ENCODE measurements at regions not wholly inside any gene's neighbourhood (a gene's known extent, or its start where the extent isn't known, plus 50 kb on each side); places are given as distances from the start of the nearest gene placed in this dataset.
A peak's percentile ranks its signal among the peaks of the same experiment; 100 is the strongest.

DNA sequence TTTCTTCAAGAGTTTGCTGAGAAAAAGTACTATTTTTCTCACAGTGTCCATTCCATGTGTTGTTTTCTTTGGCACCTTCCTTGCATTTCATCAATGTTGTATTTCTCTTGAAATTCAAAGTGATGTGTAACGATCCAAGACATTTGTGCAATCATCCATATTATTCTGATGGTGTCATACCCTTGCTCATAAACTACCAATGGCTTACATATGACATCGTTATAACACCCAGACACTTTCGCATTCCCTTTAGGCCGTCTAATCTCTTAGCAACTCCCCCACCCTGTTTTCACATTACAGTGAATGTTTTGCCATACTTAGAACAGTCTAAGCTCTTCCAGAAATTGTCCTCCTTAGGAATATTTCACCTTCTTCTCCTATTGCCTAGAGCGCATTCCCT, 1779.0 kb downstream of the PCDH7 start:
- H3K4me3 Mint-ChIP-seq: no peak overlapping the region
- DNase-seq (ENCODE audit: low spot score in 2 of 2) (no peak), ATAC-seq (replicated peaks; ENCODE audit: extremely low read depth, poor library complexity, severe bottlenecking) (no peak)
- no peaks in the 10 kb centered on the region for H3K27me3 Mint-ChIP-seq
- H3K27ac Mint-ChIP-seq (ENCODE audit: low read depth): no peak overlapping the region
- H3K4me1 Mint-ChIP-seq: no peaks in the 10 kb centered on the region
- no peaks in the 10 kb centered on the region for H3K36me3 Mint-ChIP-seq (ENCODE audit: insufficient read depth)
- H3K9me3 Mint-ChIP-seq: peaks cover 21% of the 10 kb centered on the region

GRCh38 chr4:32503241-32503640, 1783.1 kb downstream of the PCDH7 start:
- Mint-ChIP-seq H3K27ac (ENCODE audit: low read depth) (no peak overlapping the region), H3K4me1 (no peaks in the 10 kb centered on the region), H3K27me3 (no peaks in the 10 kb centered on the region), H3K9me3 (peaks cover 20% of the 10 kb centered on the region), H3K36me3 (ENCODE audit: insufficient read depth) (no peaks in the 10 kb centered on the region), H3K4me3 (no peak overlapping the region)
- ATAC-seq (replicated peaks; ENCODE audit: extremely low read depth, poor library complexity, severe bottlenecking) (no peak), DNase-seq (ENCODE audit: low spot score in 2 of 2) (no peak)

DNA sequence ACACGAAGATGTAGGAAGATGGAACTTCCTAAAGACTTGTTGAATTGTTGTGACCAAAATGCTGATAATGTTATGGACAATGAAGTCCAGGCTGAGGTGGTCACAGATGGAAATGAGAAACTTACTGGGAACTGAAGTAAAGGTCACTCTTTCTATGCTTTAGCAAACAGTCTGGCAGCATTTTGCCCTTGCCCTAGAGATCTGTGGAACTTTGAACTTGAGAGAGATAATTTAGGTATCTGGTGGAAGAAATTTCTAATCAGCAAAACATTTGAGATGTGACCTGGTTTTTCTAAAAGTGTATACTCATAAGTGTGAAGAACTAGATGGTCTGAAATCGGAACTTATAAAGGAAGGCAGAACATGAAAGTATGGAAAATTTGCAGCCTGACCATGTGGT, 1785.9 kb downstream of the PCDH7 start:
- H3K36me3 Mint-ChIP-seq (ENCODE audit: insufficient read depth): no peaks in the 10 kb centered on the region
- ATAC-seq (replicated peaks; ENCODE audit: extremely low read depth, poor library complexity, severe bottlenecking): no peak
- peaks cover 16% of the 10 kb centered on the region for H3K9me3 Mint-ChIP-seq
- H3K4me3 Mint-ChIP-seq: no peak overlapping the region
- H3K27ac Mint-ChIP-seq (ENCODE audit: low read depth): no peak overlapping the region
- H3K27me3 Mint-ChIP-seq: no peaks in the 10 kb centered on the region
- H3K4me1 Mint-ChIP-seq: no peaks in the 10 kb centered on the region
- no peak for DNase-seq (ENCODE audit: low spot score in 2 of 2)

DNA sequence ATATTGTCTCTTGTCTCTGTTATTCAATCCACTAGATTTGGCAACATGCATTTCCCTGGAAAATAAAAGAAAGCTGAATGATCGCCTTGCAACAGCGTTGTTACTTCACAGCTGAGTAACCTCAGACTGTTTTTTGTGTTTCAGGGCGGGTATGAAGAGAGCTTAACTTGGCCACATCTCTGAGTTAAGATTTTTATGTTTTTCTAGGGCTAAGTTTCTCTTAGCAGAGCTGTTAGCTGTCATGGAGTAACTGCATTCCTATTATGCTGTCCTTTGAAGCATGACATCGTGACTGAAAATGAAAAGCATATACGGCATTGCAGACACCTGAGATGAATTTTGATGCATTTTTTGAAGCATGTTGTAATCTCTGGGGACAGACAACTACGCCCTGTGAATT, 1798.9 kb downstream of the PCDH7 start:
- ATAC-seq (replicated peaks; ENCODE audit: extremely low read depth, poor library complexity, severe bottlenecking): no peak
- H3K9me3 Mint-ChIP-seq: no peaks in the 10 kb centered on the region
- H3K4me1 Mint-ChIP-seq: no peaks in the 10 kb centered on the region
- H3K27me3 Mint-ChIP-seq: no peaks in the 10 kb centered on the region
- no peak overlapping the region for H3K27ac Mint-ChIP-seq (ENCODE audit: low read depth)
- DNase-seq (ENCODE audit: low spot score in 2 of 2): no peak
- no peak overlapping the region for H3K4me3 Mint-ChIP-seq
- H3K36me3 Mint-ChIP-seq (ENCODE audit: insufficient read depth): no peaks in the 10 kb centered on the region

- no peaks in the 10 kb centered on the region for H3K36me3 Mint-ChIP-seq (ENCODE audit: insufficient read depth)
- no peak for ATAC-seq (replicated peaks; ENCODE audit: extremely low read depth, poor library complexity, severe bottlenecking)
- H3K4me3 Mint-ChIP-seq: no peak overlapping the region
- no peak for DNase-seq (ENCODE audit: low spot score in 2 of 2)
- H3K4me1 Mint-ChIP-seq: no peaks in the 10 kb centered on the region
- H3K27ac Mint-ChIP-seq (ENCODE audit: low read depth): no peak overlapping the region
- peaks cover 9% of the 10 kb centered on the region for H3K9me3 Mint-ChIP-seq
- H3K27me3 Mint-ChIP-seq: no peaks in the 10 kb centered on the region
These were observed 1805.3 kb downstream of the PCDH7 start for GRCh38 chr4:32525420-32525819.

- Mint-ChIP-seq H3K9me3 (no peaks in the 10 kb centered on the region), H3K4me3 (no peak overlapping the region), H3K36me3 (ENCODE audit: insufficient read depth) (no peaks in the 10 kb centered on the region), H3K27ac (ENCODE audit: low read depth) (no peak overlapping the region), H3K27me3 (no peaks in the 10 kb centered on the region), H3K4me1 (no peaks in the 10 kb centered on the region)
- DNase-seq (ENCODE audit: low spot score in 2 of 2) (no peak), ATAC-seq (replicated peaks; ENCODE audit: extremely low read depth, poor library complexity, severe bottlenecking) (no peak)
These were observed 1824.7 kb downstream of the PCDH7 start for GRCh38 chr4:32544846-32545245.

- H3K4me1 Mint-ChIP-seq: no peaks in the 10 kb centered on the region
- peaks cover 2% of the 10 kb centered on the region for H3K36me3 Mint-ChIP-seq (ENCODE audit: insufficient read depth)
- H3K27me3 Mint-ChIP-seq: no peaks in the 10 kb centered on the region
- no peak overlapping the region for H3K27ac Mint-ChIP-seq (ENCODE audit: low read depth)
- H3K9me3 Mint-ChIP-seq: peaks cover 7% of the 10 kb centered on the region
- H3K4me3 Mint-ChIP-seq: no peak overlapping the region
- ATAC-seq (replicated peaks; ENCODE audit: extremely low read depth, poor library complexity, severe bottlenecking): no peak
- DNase-seq (ENCODE audit: low spot score in 2 of 2): no peak
These were observed 1831.8 kb downstream of the PCDH7 start for GRCh38 chr4:32551943-32552342.

DNA sequence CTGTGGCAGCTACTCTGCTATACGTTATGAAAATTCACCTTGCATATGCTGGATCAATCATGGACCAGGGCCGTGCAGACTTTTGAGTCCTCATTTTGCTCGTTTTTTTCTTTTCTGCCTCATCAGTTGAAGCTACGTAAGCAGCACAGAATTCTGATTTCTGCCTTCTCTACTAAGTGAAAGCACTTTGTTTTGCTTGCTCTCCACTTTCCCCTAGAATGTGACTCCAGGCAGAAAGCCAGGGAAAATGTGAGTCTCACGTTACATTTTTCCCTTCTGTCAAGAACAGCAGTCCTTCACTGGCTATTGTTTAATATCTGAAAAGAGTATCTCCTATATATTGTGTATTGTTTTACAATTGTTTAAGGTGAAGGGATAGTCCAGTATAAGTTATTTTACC, 1840.1 kb downstream of the PCDH7 start:
- peaks cover 2% of the 10 kb centered on the region for H3K36me3 Mint-ChIP-seq (ENCODE audit: insufficient read depth)
- no peak for ATAC-seq (replicated peaks; ENCODE audit: extremely low read depth, poor library complexity, severe bottlenecking)
- H3K9me3 Mint-ChIP-seq: peaks cover 5% of the 10 kb centered on the region
- H3K4me3 Mint-ChIP-seq: no peak overlapping the region
- no peaks in the 10 kb centered on the region for H3K27me3 Mint-ChIP-seq
- no peak overlapping the region for H3K27ac Mint-ChIP-seq (ENCODE audit: low read depth)
- H3K4me1 Mint-ChIP-seq: no peaks in the 10 kb centered on the region
- DNase-seq (ENCODE audit: low spot score in 2 of 2): no peak

DNA sequence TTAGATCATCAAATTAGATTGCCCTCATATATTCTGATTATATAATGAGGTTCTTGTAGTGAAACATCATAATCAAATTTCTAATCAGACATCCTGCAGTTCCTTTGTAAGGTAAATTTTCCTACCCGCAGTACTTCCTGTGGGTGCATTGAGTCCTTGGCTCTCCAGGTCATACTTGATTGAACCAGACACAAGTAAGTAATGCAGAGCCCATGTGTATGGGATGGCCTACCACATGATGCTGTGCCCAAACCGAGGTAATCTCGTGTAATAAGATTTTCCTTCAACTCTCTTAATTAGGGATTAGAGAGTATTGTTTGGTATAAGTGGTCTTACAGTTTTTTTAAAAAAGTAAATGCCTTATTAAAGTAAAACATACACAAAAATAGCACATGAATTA, 1841.8 kb downstream of the PCDH7 start:
- ATAC-seq (replicated peaks; ENCODE audit: extremely low read depth, poor library complexity, severe bottlenecking): no peak

DNA sequence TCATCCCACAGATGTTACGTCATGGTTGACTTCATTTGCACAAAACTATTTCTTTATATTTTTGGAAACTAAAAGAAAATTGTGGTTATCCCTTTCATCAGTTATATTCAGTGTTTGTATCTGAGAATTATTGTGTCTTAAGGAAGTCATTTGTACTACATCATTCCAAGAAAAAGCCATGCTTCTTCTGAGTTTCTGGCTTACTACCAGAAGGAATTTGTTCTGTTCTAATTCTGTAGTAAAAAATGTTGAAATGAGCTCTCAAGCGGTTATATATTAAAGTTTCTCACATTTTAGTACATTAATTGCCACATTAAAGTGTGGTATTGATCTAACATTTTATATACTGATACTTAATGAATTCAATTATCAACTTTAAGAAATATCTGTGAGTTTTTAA, 1844.5 kb downstream of the PCDH7 start:
- ATAC-seq (replicated peaks; ENCODE audit: extremely low read depth, poor library complexity, severe bottlenecking): no peak
- H3K4me1 Mint-ChIP-seq: no peaks in the 10 kb centered on the region
- H3K4me3 Mint-ChIP-seq: no peak overlapping the region

More for the DNA sequence above, 1841.8 kb downstream of the PCDH7 start:
- peak overlapping the region; percentile 4 for H3K27ac Mint-ChIP-seq (ENCODE audit: low read depth)
- H3K27me3 Mint-ChIP-seq: no peaks in the 10 kb centered on the region
- H3K9me3 Mint-ChIP-seq: peaks cover 5% of the 10 kb centered on the region
- no peak for DNase-seq (ENCODE audit: low spot score in 2 of 2)
- H3K36me3 Mint-ChIP-seq (ENCODE audit: insufficient read depth): peaks cover 2% of the 10 kb centered on the region
- no peaks in the 10 kb centered on the region for H3K4me1 Mint-ChIP-seq
- H3K4me3 Mint-ChIP-seq: no peak overlapping the region

DNA sequence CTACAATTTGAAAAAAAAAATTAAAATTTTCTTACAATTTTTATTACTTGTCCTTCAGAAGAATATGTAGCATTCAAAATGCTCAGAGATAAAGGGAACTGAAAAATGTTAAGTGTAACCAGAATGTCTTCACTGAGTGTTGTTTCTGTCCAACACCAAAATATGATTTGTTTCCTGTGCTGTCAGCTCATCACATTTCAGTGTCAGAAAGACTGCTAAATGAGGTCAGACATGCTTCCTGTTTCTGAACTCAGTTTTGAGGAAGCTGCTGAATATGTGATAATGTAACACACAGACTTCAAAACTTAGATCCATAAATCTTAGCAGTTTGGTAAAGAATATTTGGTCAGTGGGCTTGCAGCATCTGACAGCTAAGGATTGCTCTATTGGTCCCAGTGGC, 1849.7 kb downstream of the PCDH7 start:
- H3K27me3 Mint-ChIP-seq: no peaks in the 10 kb centered on the region
- no peaks in the 10 kb centered on the region for H3K4me1 Mint-ChIP-seq
- H3K9me3 Mint-ChIP-seq: peaks cover 21% of the 10 kb centered on the region
- no peaks in the 10 kb centered on the region for H3K36me3 Mint-ChIP-seq (ENCODE audit: insufficient read depth)
- ATAC-seq (replicated peaks; ENCODE audit: extremely low read depth, poor library complexity, severe bottlenecking): no peak
- no peak overlapping the region for H3K27ac Mint-ChIP-seq (ENCODE audit: low read depth)
- H3K4me3 Mint-ChIP-seq: no peak overlapping the region
- no peak for DNase-seq (ENCODE audit: low spot score in 2 of 2)

More for the DNA sequence above, 1844.5 kb downstream of the PCDH7 start:
- Mint-ChIP-seq H3K27me3 (no peaks in the 10 kb centered on the region), H3K27ac (ENCODE audit: low read depth) (no peak overlapping the region), H3K36me3 (ENCODE audit: insufficient read depth) (no peaks in the 10 kb centered on the region), H3K9me3 (peaks cover 11% of the 10 kb centered on the region)
- no peak for DNase-seq (ENCODE audit: low spot score in 2 of 2)

DNA sequence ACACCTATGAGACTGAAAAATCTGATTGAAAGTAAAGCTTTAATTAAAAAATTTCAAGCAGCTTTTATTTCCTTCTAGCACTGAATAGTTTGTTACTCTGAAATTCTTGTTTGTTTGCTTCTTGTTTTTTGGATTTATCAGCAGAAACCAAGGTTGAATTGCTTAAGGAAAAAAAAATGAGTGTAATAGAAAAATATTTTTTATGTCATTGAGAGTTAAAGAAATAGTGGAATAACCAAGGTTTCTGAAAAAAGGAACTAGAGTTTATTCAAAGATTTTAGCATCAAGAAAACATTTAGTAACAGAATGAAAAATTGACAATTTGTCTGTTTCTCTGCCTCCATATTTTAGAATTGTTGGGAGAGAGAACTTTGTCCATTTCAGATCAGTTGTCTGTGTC, 1852.2 kb downstream of the PCDH7 start:
- no peaks in the 10 kb centered on the region for H3K27me3 Mint-ChIP-seq
- H3K4me1 Mint-ChIP-seq: no peaks in the 10 kb centered on the region
- no peak overlapping the region for H3K27ac Mint-ChIP-seq (ENCODE audit: low read depth)
- no peak for ATAC-seq (replicated peaks; ENCODE audit: extremely low read depth, poor library complexity, severe bottlenecking)
- no peak overlapping the region for H3K4me3 Mint-ChIP-seq
- no peak for DNase-seq (ENCODE audit: low spot score in 2 of 2)
- peaks cover 21% of the 10 kb centered on the region for H3K9me3 Mint-ChIP-seq
- H3K36me3 Mint-ChIP-seq (ENCODE audit: insufficient read depth): no peaks in the 10 kb centered on the region

DNA sequence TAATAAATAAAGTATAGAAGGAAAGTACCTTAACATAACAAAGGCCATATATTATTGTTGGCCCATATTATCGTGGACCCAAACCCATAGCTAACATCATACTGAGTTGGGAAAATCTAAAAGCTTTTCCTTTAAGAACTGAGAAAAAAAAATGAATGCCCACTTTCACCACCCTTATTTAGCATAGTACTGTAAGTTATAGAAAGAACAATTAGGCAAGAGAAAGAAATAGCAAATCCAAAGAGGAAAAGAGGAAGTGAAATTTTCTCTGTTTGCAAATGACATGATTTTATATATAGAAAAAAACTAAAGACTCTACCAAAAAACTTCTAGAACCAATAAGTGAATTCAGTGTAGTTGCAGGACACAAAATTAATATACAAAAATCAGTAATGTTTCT, 1854.6 kb downstream of the PCDH7 start:
- Mint-ChIP-seq H3K4me3 (no peak overlapping the region), H3K9me3 (peaks cover 20% of the 10 kb centered on the region), H3K27me3 (no peaks in the 10 kb centered on the region), H3K27ac (ENCODE audit: low read depth) (no peak overlapping the region), H3K4me1 (no peaks in the 10 kb centered on the region), H3K36me3 (ENCODE audit: insufficient read depth) (no peaks in the 10 kb centered on the region)
- no peak for ATAC-seq (replicated peaks; ENCODE audit: extremely low read depth, poor library complexity, severe bottlenecking)
- no peak for DNase-seq (ENCODE audit: low spot score in 2 of 2)

DNA sequence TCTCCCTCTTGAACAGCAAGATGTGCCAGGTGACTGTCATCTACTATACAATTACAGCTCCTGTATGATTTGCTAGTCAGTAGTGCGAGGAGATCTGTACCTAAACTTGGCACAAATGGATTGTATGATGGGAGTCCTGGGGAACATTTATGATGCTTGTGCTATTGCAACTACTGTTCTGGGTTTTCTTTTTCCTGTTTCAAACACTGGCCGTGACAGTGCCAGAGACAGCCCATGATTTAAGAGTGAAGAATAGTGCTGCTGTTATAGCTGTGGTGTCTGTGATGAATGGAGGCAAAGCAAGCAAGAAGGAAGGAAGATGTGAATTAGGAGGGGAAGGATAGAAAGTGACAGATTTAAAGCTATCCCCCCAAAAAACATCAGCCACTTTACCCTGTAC, 1868.9 kb downstream of the PCDH7 start:
- Mint-ChIP-seq H3K27me3 (no peaks in the 10 kb centered on the region), H3K36me3 (ENCODE audit: insufficient read depth) (no peaks in the 10 kb centered on the region), H3K4me3 (no peak overlapping the region), H3K27ac (ENCODE audit: low read depth) (no peak overlapping the region), H3K4me1 (no peaks in the 10 kb centered on the region), H3K9me3 (peaks cover 52% of the 10 kb centered on the region)
- DNase-seq (ENCODE audit: low spot score in 2 of 2) (no peak), ATAC-seq (replicated peaks; ENCODE audit: extremely low read depth, poor library complexity, severe bottlenecking) (no peak)
